Endodermal cell (in vitro differentiated cells): ENCODE measurements at regions not wholly inside any gene's neighbourhood (a gene's known extent, or its start where the extent isn't known, plus 50 kb on each side); places are given as distances from the start of the nearest gene placed in this dataset.

Experiments used
- DNase-seq: peaks from one replicate; pipeline ENCODE4 v3.0.0-alpha.2; 2017
- H3K27ac ChIP-seq: 2 replicates; pipeline ENCODE4 v1.5.1; 2013; ENCODE audit warnings: mild to moderate bottlenecking, low read depth, low read length, moderate library complexity
- H3K27me3 ChIP-seq: 2 replicates; pipeline ENCODE4 v1.6.1; 2013; ENCODE audit warnings: mild to moderate bottlenecking, low read length, moderate library complexity; ENCODE audit not compliant: insufficient read depth, control insufficient read depth, poor library complexity, severe bottlenecking
- H3K36me3 ChIP-seq: 2 replicates; pipeline ENCODE4 v1.7.0; 2013; ENCODE audit warnings: mild to moderate bottlenecking, low read length, moderate library complexity; ENCODE audit not compliant: control insufficient read depth, insufficient read depth
- H3K4me1 ChIP-seq: one replicate; pipeline ENCODE4 v1.7.0; 2013; ENCODE audit warnings: low read length; ENCODE audit not compliant: control insufficient read depth, insufficient read depth
- H3K4me3 ChIP-seq: 2 replicates; pipeline ENCODE4 v1.5.1; 2013; ENCODE audit warnings: mild to moderate bottlenecking, low read length, moderate library complexity
- H3K9ac ChIP-seq: 2 replicates; pipeline ENCODE4 v1.6.1; 2013; ENCODE audit warnings: mild to moderate bottlenecking, low read length, moderate library complexity; ENCODE audit not compliant: poor library complexity, severe bottlenecking; ENCODE audit errors: extremely low read depth
- H3K9me3 ChIP-seq: 2 replicates; pipeline ENCODE4 v1.6.1; 2013; ENCODE audit warnings: mild to moderate bottlenecking, low read length, moderate library complexity; ENCODE audit not compliant: control insufficient read depth
- H3K27ac Mint-ChIP-seq: 2 replicates; pipeline ENCODE4 v1.8.0; 2020; ENCODE audit warnings: mixed read lengths
- H3K27me3 Mint-ChIP-seq: 2 replicates; pipeline ENCODE4 v1.8.0; 2021; ENCODE audit warnings: mild to moderate bottlenecking, mixed read lengths; ENCODE audit not compliant: insufficient read depth
- H3K36me3 Mint-ChIP-seq: 2 replicates; pipeline ENCODE4 v1.8.0; 2020; ENCODE audit warnings: low read depth, mixed read lengths
- H3K4me1 Mint-ChIP-seq: 2 replicates; pipeline ENCODE4 v1.8.0; 2020; ENCODE audit warnings: mixed read lengths
- H3K4me3 Mint-ChIP-seq: 2 replicates; pipeline ENCODE4 v1.8.0; 2020; ENCODE audit warnings: mild to moderate bottlenecking, moderate library complexity, mixed read lengths
- H3K9me3 Mint-ChIP-seq: 2 replicates; pipeline ENCODE4 v1.8.0; 2020; ENCODE audit warnings: mild to moderate bottlenecking, mixed read lengths
- WGBS, 2 experiments: methylation state at CpG; one replicate each; pipeline versions ENCODE4 v1.1.5 to v1.1.7; 2013; ENCODE audit warnings: missing lambda C conversion rate in 2 of 2, mixed read lengths in 1 of 2; ENCODE audit not compliant: insufficient coverage in 1 of 2, insufficient read length in 1 of 2; 5-methylcytosine and 5-hydroxymethylcytosine counted together
- TF ChIP-seq, protein P1 (sequence below): fragments of 200-600 bp; sonication (generic); conservative IDR thresholded peaks from 2 replicates; pipeline ENCODE4 v1.5.0; 2021; ENCODE audit warnings: antibody characterized with exemption, mild to moderate bottlenecking

DNA sequence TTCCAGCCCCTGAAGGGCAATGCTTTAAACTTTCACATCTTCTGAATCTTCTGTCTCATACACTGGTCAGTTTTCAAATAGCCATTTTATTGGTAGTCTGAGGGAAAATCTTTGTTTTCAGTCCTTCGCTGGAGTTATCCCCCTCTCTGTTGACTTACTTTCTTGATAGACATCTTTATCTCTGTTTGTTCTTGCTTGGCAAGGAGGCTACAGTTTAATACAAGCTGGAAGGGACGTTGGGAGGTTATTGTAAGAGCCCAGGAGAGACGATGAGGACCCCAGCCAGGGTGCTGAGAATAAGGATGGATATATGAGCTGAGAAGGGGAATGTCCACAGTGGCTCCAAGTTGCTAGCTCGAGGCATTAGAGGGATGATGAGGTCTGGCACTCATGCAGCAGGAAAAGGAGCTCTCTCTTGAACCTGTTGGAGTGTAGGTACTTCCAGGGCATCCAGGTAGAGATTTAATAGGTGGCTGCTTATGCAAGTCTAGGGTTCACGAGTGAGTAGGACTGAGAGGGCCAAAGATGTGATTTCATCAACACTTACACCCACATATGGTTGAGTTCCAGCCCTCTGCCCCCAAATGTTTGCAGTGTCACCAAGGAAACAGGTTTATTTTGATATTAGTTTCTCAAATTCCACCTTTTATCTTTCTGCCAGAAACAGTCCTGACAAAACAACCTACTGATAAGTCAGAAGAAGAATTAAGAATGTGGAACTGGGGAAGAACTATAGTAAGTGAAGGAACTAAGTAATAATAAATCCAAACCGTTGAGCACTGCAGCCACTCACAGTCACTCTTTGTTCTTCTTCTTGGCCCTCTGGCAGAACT is 237.3 kb upstream of the PROX1 start:
- TF ChIP-seq, protein P1, sequence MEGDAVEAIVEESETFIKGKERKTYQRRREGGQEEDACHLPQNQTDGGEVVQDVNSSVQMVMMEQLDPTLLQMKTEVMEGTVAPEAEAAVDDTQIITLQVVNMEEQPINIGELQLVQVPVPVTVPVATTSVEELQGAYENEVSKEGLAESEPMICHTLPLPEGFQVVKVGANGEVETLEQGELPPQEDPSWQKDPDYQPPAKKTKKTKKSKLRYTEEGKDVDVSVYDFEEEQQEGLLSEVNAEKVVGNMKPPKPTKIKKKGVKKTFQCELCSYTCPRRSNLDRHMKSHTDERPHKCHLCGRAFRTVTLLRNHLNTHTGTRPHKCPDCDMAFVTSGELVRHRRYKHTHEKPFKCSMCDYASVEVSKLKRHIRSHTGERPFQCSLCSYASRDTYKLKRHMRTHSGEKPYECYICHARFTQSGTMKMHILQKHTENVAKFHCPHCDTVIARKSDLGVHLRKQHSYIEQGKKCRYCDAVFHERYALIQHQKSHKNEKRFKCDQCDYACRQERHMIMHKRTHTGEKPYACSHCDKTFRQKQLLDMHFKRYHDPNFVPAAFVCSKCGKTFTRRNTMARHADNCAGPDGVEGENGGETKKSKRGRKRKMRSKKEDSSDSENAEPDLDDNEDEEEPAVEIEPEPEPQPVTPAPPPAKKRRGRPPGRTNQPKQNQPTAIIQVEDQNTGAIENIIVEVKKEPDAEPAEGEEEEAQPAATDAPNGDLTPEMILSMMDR: no peak
- Histone ChIP-seq H3K9me3 (no peaks in the 10 kb centered on the region), H3K27ac (no peak overlapping the region), H3K36me3 (no peaks in the 10 kb centered on the region), H3K4me3 (no peak overlapping the region), H3K27me3 (no peaks in the 10 kb centered on the region), H3K4me1 (peaks cover 5% of the 10 kb centered on the region), H3K9ac (no peak overlapping the region)
- no peak overlapping the region for H3K4me3 Mint-ChIP-seq
- H3K36me3 Mint-ChIP-seq: no peaks in the 10 kb centered on the region
- H3K9me3 Mint-ChIP-seq: peaks cover 3% of the 10 kb centered on the region
- H3K4me1 Mint-ChIP-seq: peaks cover 8% of the 10 kb centered on the region
- 79 to 80% methylated on average over 4 to 6 of the region's 6 CpGs for WGBS, 2 experiments
- H3K27ac Mint-ChIP-seq: no peak overlapping the region
- H3K27me3 Mint-ChIP-seq: peaks cover 3% of the 10 kb centered on the region
- no peak for DNase-seq

DNA sequence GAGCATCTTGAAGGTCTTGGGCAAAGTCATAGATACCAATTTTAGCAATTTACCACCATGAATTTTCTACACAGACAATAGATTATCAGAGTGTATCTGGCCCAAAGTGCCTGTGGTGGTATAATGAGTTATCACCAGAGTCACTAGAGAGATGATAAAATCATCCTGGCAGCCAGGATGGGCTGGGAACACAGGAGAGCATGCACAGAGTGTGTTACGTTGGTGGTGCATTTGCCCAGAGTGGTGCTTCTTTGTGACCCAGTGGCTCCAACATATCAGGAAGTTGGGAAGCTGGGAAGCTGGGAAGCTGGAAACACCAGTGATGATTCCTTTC is 236.7 kb upstream of the PROX1 start:
- no peak for DNase-seq
- H3K9me3 ChIP-seq: no peaks in the 10 kb centered on the region
- no peak overlapping the region for H3K4me3 Mint-ChIP-seq
- H3K9ac ChIP-seq: no peak overlapping the region
- 94% methylated on average over 1 of the region's 1 CpG; no CpG with 5 or more reads in 1 of the 2 experiments for WGBS, 2 experiments
- TF ChIP-seq, protein P1: no peak
- H3K4me1 Mint-ChIP-seq: peaks cover 8% of the 10 kb centered on the region
- H3K27ac Mint-ChIP-seq: no peak overlapping the region
- no peaks in the 10 kb centered on the region for H3K27me3 ChIP-seq
- no peak overlapping the region for H3K4me3 ChIP-seq
- H3K27ac ChIP-seq: no peak overlapping the region
- H3K9me3 Mint-ChIP-seq: peaks cover 3% of the 10 kb centered on the region
- H3K27me3 Mint-ChIP-seq: peaks cover 3% of the 10 kb centered on the region
- H3K4me1 ChIP-seq: peaks cover 5% of the 10 kb centered on the region
- no peaks in the 10 kb centered on the region for H3K36me3 Mint-ChIP-seq
- H3K36me3 ChIP-seq: no peaks in the 10 kb centered on the region

DNA sequence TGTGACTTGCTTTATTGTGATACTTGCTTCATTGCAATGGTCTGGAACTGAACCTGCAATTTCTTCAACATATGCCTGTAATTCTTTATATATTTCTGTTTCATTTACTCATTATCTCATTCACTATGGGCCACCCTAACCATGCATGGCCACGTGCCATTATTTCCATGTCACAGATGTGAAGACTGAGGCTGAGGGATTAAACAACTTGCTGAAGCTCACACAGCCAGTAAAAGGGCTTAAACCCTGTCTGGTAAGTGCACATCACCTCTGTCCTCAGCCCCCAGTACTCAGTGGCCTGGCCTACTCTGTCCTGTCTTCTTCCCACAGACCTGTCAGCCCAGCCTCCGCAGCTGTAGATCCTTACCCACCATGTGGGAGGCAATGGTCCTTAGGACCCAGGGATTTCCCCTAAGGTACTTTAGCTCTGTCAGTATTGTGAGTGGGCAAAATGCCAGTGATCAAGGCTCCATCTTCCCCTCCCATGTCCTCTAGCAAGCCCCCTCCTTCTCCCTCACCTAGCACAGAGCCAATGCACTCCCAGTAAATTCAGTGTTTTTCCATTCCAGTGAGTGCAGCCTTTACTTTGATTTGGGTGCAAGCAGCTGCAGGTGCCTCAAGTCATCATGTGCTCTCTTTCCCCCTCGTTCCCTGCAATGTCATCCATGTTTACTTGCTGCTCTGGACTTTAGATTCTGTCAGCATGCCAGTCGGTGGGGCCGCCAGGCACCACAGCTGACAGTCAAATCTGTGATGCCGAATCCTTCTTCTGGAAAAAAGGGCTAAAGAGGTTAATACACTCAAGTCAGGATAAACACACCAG is 228.2 kb upstream of the PROX1 start:
- Histone ChIP-seq H3K4me1 (no peaks in the 10 kb centered on the region), H3K27ac (no peak overlapping the region), H3K4me3 (no peak overlapping the region), H3K36me3 (no peaks in the 10 kb centered on the region), H3K9ac (no peak overlapping the region), H3K27me3 (peaks cover 8% of the 10 kb centered on the region), H3K9me3 (peaks cover 6% of the 10 kb centered on the region)
- peaks cover 11% of the 10 kb centered on the region for H3K27me3 Mint-ChIP-seq
- no peak overlapping the region for H3K27ac Mint-ChIP-seq
- H3K36me3 Mint-ChIP-seq: no peaks in the 10 kb centered on the region
- peaks cover 3% of the 10 kb centered on the region for H3K9me3 Mint-ChIP-seq
- no peak overlapping the region for H3K4me3 Mint-ChIP-seq
- TF ChIP-seq, protein P1: no peak
- H3K4me1 Mint-ChIP-seq: peaks cover 11% of the 10 kb centered on the region
- 88 to 93% methylated on average over 3 to 6 of the region's 6 CpGs for WGBS, 2 experiments
- DNase-seq: no peak
